ENCODE measurements at regions not wholly inside any gene's neighbourhood (a gene's known extent, or its start where the extent isn't known, plus 50 kb on each side); places are given as distances from the start of the nearest gene placed in this dataset.

DNA sequence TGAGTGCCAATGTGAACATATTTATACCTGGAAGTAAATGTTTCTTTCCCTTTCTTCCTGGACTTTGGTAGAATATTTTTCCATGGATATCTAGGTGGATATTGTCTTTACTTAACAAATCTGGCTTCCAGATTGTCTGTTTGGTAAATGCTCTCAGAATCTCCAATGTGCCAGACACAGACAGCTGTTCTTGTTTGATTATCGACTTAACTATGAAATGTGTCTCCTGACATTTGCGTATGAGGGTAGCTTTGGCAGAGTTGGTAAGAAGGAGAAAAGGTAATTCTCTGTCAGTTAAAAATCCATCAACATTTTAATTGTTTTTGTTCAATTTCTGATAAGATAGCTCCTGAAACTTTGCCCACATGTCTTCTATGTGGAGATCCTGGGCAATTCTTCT lies 196.4 kb upstream of the NUDT12 start:
- TF ChIP-seq CTCF (IDR thresholded peaks at IDR 0.05; ENCODE audit: low read depth, low read length) (no peak), EZH2phosphoT487 (IDR thresholded peaks at IDR 0.05; ENCODE audit: low read depth) (no peak)
